ENCODE measurements at regions not wholly inside any gene's neighbourhood (a gene's known extent, or its start where the extent isn't known, plus 50 kb on each side); places are given as distances from the start of the nearest gene placed in this dataset.

- no peak overlapping the region for H3K4me3 ChIP-seq (replicated peaks; ENCODE audit: insufficient read depth, low read length)
- DNase-seq (ENCODE audit: low read depth in 1 of 2, low spot score in 1 of 2) = no peak
- H3K27me3 ChIP-seq (ENCODE audit: insufficient read depth, poor library complexity, severe bottlenecking) = no peaks in the 10 kb centered on the region
- no peak overlapping the region for H3K27ac ChIP-seq (replicated peaks)
- TF ChIP-seq CTCF (IDR thresholded peaks at IDR 0.05; ENCODE audit: insufficient read depth, low read length) (no peak), REST (IDR thresholded peaks at IDR 0.05; ENCODE audit: insufficient replicate concordance, low read depth) (no peak), POLR2AphosphoS5 (IDR thresholded peaks at IDR 0.05; ENCODE audit: low read depth) (no peak)
Measured at GRCh38 chr11:130611791-130612251, 163.4 kb downstream of the ADAMTS15 start.

- no peak overlapping the region for H3K27ac ChIP-seq (replicated peaks)
- no peaks in the 10 kb centered on the region for H3K27me3 ChIP-seq (ENCODE audit: insufficient read depth, poor library complexity, severe bottlenecking)
- TF ChIP-seq CTCF (IDR thresholded peaks at IDR 0.05; ENCODE audit: insufficient read depth, low read length) = no peak
- TF ChIP-seq POLR2AphosphoS5 (IDR thresholded peaks at IDR 0.05; ENCODE audit: low read depth) = no peak
- no peak for TF ChIP-seq REST (IDR thresholded peaks at IDR 0.05; ENCODE audit: insufficient replicate concordance, low read depth)
- no peak for TF ChIP-seq GABPA (IDR thresholded peaks at IDR 0.05; ENCODE audit: low read depth)
- TF ChIP-seq SPI1 (IDR thresholded peaks at IDR 0.05; ENCODE audit: borderline replicate concordance, low read depth) = no peak
- no peak for DNase-seq (ENCODE audit: low read depth in 1 of 2, low spot score in 1 of 2)
- H3K4me3 ChIP-seq (replicated peaks; ENCODE audit: insufficient read depth, low read length) = no peak overlapping the region
Measured at GRCh38 chr11:130612291-130612851, 163.9 kb downstream of the ADAMTS15 start.

- TF ChIP-seq REST (IDR thresholded peaks at IDR 0.05; ENCODE audit: insufficient replicate concordance, low read depth) = no peak
- no peak for TF ChIP-seq GABPA (IDR thresholded peaks at IDR 0.05; ENCODE audit: low read depth)
- TF ChIP-seq SPI1 (IDR thresholded peaks at IDR 0.05; ENCODE audit: borderline replicate concordance, low read depth) = no peak
- Histone ChIP-seq H3K4me3 (replicated peaks; ENCODE audit: insufficient read depth, low read length) (no peak overlapping the region), H3K27ac (replicated peaks) (no peak overlapping the region), H3K27me3 (ENCODE audit: insufficient read depth, poor library complexity, severe bottlenecking) (no peaks in the 10 kb centered on the region)
- DNase-seq (ENCODE audit: low read depth in 1 of 2, low spot score in 1 of 2) = no peak
Measured at GRCh38 chr11:130613396-130613795, 165.0 kb downstream of the ADAMTS15 start.
